Adrenal gland (tissue), 9 donors: ENCODE measurements at regions not wholly inside any gene's neighbourhood (a gene's known extent, or its start where the extent isn't known, plus 50 kb on each side); places are given as distances from the start of the nearest gene placed in this dataset.

ENCODE experiments used
- DNase-seq, 7 donors: peaks; one replicate each; pipeline ENCODE4 v3.0.0-alpha.2; 2019 to 2020
- H3K27ac ChIP-seq, 5 donors: fragments of 200-600 bp; sonication (generic) in 4 of 5; 1 replicate in 3 of 5; 2 replicates in 2 of 5; pipeline versions ENCODE4 v1.5.1 to v1.8.0; 2016 to 2020; ENCODE audit warnings: mild to moderate bottlenecking in 1 of 5
- H3K27me3 ChIP-seq: fragments of 200-600 bp; 2 replicates; pipeline ENCODE4 v1.8.0; 2021
- H3K36me3 ChIP-seq, 2 donors: fragments of 200-600 bp; replicated peaks in 1 of 2; 1 replicate in 1 of 2; 2 replicates in 1 of 2; pipeline versions ENCODE4 v1.5.1 to v1.8.0; 2018 to 2022
- H3K4me1 ChIP-seq, 2 donors: fragments of 200-600 bp; replicated peaks in 1 of 2; 1 replicate in 1 of 2; 2 replicates in 1 of 2; pipeline versions ENCODE4 v1.5.1 to v1.8.0; 2018 to 2021
- H3K4me3 ChIP-seq, 4 donors: fragments of 200-600 bp; sonication (generic) in 3 of 4; one replicate each; pipeline ENCODE4 v1.5.1; 2016 to 2018
- H3K9me3 ChIP-seq, 3 donors: fragments of 200-600 bp; sonication (generic) in 1 of 3; replicated peaks in 1 of 3; 1 replicate in 2 of 3; 2 replicates in 1 of 3; pipeline versions ENCODE4 v1.5.1 to v1.8.0; 2016 to 2021
- CTCF ChIP-seq, 6 experiments: fragments of 450-650 bp in 4 of 6; fragments of 200-600 bp in 2 of 6; sonication (generic) in 1 of 6; IDR thresholded peaks; 1 replicate in 5 of 6; 2 replicates in 1 of 6; pipeline versions ENCODE4 v1.5.1 to v1.8.0; 2016 to 2021; ENCODE audit warnings: antibody characterized with exemption in 6 of 6, mild to moderate bottlenecking in 2 of 6, moderate library complexity in 1 of 6
- POLR2A ChIP-seq, 2 donors: fragments of 450-650 bp; IDR thresholded peaks; one replicate each; pipeline ENCODE4 v1.6.1; 2017; ENCODE audit warnings: antibody characterized with exemption in 2 of 2, mild to moderate bottlenecking in 2 of 2, moderate library complexity in 1 of 2
- WGBS, 4 donors: extraction: QIAGEN DNeasy Blood & Tissue Kit in 2 of 4; methylation state at CpG; one replicate each; pipeline versions ENCODE4 v1.1.5 to v1.1.7; 2013 to 2017; 5-methylcytosine and 5-hydroxymethylcytosine counted together
- intact Hi-C, 2 donors: fragments of 100-400 bp; cut with DNase I; formaldehyde crosslinking; loops; one replicate each; pipeline versions ENCODE4 v1.14.1 to v1.15.0; 2022 to 2023
- donor health status: healthy with polysubstance abuse.
- donor health status: Bipolar disorder and iron deficiency.
- donor health status: DM: yes; HTN: yes; CAD: no.
- donor health status: DM: no; HTN: no; CAD: no.
- donor health status: DM: no; HTN: no; CAD: no.

DNA sequence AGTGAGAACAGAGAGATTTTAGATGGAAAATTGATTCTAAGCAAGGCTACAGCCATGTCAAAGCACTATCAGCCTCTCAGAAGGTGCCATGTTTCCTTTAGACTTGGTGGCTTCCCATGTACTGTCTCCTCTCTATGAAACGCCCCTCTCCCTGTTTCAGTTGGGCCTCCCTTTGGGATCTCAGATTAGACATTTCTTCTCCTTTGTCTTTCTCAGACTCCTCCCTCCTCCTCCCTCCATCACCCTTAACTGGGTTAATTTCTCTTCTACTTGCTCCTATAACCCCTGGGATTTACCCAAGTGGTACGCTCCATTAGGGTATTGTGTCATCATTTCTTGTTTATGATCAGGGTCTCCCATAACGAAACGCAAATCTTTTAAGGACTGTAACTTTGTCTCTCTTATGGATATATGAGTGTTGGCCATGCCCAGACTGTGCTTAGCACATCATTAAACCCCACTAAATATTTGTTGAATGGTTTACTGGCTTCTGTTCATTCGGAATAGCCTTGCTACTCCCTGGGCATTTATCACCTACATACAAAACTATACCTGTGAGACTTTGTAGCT is 106.8 kb downstream of the FAM9B start:
- intact Hi-C loops, result no loop called here
- no peaks in the 10 kb centered on the region for H3K36me3 ChIP-seq
- H3K9me3 ChIP-seq, result no peaks in the 10 kb centered on the region
- H3K27me3 ChIP-seq, result peaks cover 4% of the 10 kb centered on the region
- no peak for DNase-seq
- no peak overlapping the region for H3K27ac ChIP-seq
- TF ChIP-seq CTCF (IDR thresholded peaks at IDR 0.05) (no peak), POLR2A (IDR thresholded peaks at IDR 0.05) (no peak)
- no peaks in the 10 kb centered on the region for H3K4me1 ChIP-seq
- no peak overlapping the region for H3K4me3 ChIP-seq
- 68 to 75% (median 71%) methylated on average over 5 of the region's 5 CpGs for WGBS, 4 donors

DNA sequence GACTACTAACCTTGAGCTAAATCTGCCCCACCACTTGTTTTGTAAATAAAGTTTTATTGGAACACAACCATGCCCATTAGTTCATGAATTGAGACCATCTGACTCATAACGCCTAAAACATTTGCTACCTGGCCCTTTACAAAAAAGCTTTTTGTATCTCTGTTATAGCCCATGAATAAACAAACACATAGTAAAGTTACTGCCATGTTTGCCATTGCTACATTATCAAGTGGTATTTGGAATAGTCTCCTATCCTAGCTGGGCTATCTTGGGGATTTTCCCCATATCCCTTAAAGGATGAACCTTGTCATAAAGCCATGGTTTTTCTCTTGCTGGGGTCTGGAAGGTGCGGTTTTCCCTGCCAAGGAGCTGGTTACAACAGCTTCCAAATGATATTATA is 112.3 kb downstream of the FAM9B start:
- Histone ChIP-seq H3K4me1 (no peaks in the 10 kb centered on the region), H3K36me3 (no peaks in the 10 kb centered on the region), H3K9me3 (no peaks in the 10 kb centered on the region), H3K27me3 (peaks cover 4% of the 10 kb centered on the region), H3K4me3 (no peak overlapping the region), H3K27ac (no peak overlapping the region)
- 66 to 83% (median 79%) methylated on average over 2 of the region's 2 CpGs for WGBS, 4 donors
- no peak for DNase-seq
- intact Hi-C loops, result no loop called here
- TF ChIP-seq POLR2A (IDR thresholded peaks at IDR 0.05), result no peak
- no peak for TF ChIP-seq CTCF (IDR thresholded peaks at IDR 0.05)

- intact Hi-C loops, result no loop called here
- Histone ChIP-seq H3K36me3 (no peaks in the 10 kb centered on the region), H3K4me1 (no peaks in the 10 kb centered on the region), H3K27ac (no peak overlapping the region), H3K27me3 (no peaks in the 10 kb centered on the region), H3K9me3 (no peaks in the 10 kb centered on the region), H3K4me3 (no peak overlapping the region)
- WGBS, 4 donors, result 77 to 89% (median 86%) methylated on average over 4 of the region's 4 CpGs
- TF ChIP-seq CTCF (IDR thresholded peaks at IDR 0.05), result no peak
- no peak for TF ChIP-seq POLR2A (IDR thresholded peaks at IDR 0.05)
- no peak for DNase-seq
Measured at GRCh38 chrX:8919801-8920200, 114.1 kb downstream of the FAM9B start.

GRCh38 chrX:8916697-8917096 is 115.5 kb upstream of the FAM9A start:
- intact Hi-C loops, result no loop called here
- Histone ChIP-seq H3K4me3 (no peak overlapping the region), H3K27ac (no peak overlapping the region), H3K4me1 (peaks cover 0 to 5% of the 10 kb centered on the region in 2 donors), H3K27me3 (no peaks in the 10 kb centered on the region), H3K36me3 (no peaks in the 10 kb centered on the region), H3K9me3 (no peaks in the 10 kb centered on the region)
- DNase-seq, result no peak
- WGBS, 4 donors, result 68 to 79% (median 74%) methylated on average over 1 of the region's 1 CpG
- TF ChIP-seq POLR2A (IDR thresholded peaks at IDR 0.05), result no peak
- TF ChIP-seq CTCF (IDR thresholded peaks at IDR 0.05), result no peak
